Mesendoderm (in vitro differentiated cells): ENCODE measurements at regions not wholly inside any gene's neighbourhood (a gene's known extent, or its start where the extent isn't known, plus 50 kb on each side); places are given as distances from the start of the nearest gene placed in this dataset.

Experiments used
- DNase-seq: peaks from one replicate; pipeline ENCODE4 v3.0.0; 2013
- H2AK5ac ChIP-seq: 2 replicates; pipeline ENCODE4 v1.6.1; 2013; ENCODE audit warnings: low read length, inconsistent platforms
- H2BK120ac ChIP-seq: 2 replicates; pipeline ENCODE4 v1.6.1; 2013; ENCODE audit warnings: low read depth, mild to moderate bottlenecking, low read length, moderate library complexity, mixed read lengths
- H2BK15ac ChIP-seq: replicated peaks from 2 replicates; pipeline ENCODE4 v1.6.1; 2013; ENCODE audit warnings: low read depth, mild to moderate bottlenecking, moderate library complexity
- H2BK5ac ChIP-seq: 2 replicates; pipeline ENCODE4 v1.6.1; 2013; ENCODE audit warnings: low read length, inconsistent platforms
- H3K18ac ChIP-seq: 2 replicates; pipeline ENCODE4 v1.6.1; 2013; ENCODE audit warnings: mild to moderate bottlenecking, low read length, mixed read lengths
- H3K23ac ChIP-seq: one replicate; pipeline ENCODE4 v1.6.1; 2013; ENCODE audit warnings: low read length
- H3K27ac ChIP-seq: 2 replicates; pipeline ENCODE4 v1.5.1; 2013; ENCODE audit warnings: low read depth, mild to moderate bottlenecking, inconsistent platforms, low read length, moderate library complexity
- H3K27me3 ChIP-seq: 2 replicates; pipeline ENCODE4 v1.6.1; 2013; ENCODE audit warnings: low read length, control low read depth, mild to moderate bottlenecking, inconsistent platforms; ENCODE audit not compliant: insufficient read depth, poor library complexity
- H3K36me3 ChIP-seq: 2 replicates; pipeline ENCODE4 v1.6.1; 2013; ENCODE audit warnings: low read length, inconsistent platforms; ENCODE audit not compliant: control insufficient read depth, insufficient read depth
- H3K4ac ChIP-seq: one replicate; pipeline ENCODE4 v1.6.1; 2013; ENCODE audit warnings: low read depth, mild to moderate bottlenecking, low read length, moderate library complexity
- H3K4me1 ChIP-seq: 2 replicates; pipeline ENCODE4 v1.6.1; 2013; ENCODE audit warnings: low read depth, low read length, inconsistent platforms; ENCODE audit not compliant: control insufficient read depth
- H3K4me2 ChIP-seq: 2 replicates; pipeline ENCODE4 v1.6.1; 2013; ENCODE audit warnings: low read length
- H3K4me3 ChIP-seq: 2 replicates; pipeline ENCODE4 v1.5.1; 2013; ENCODE audit warnings: mild to moderate bottlenecking, low read length
- H3K56ac ChIP-seq: one replicate; pipeline ENCODE4 v1.6.1; 2013; ENCODE audit warnings: low read length
- H3K79me1 ChIP-seq: 2 replicates; pipeline ENCODE4 v1.6.1; 2013; ENCODE audit warnings: low read length, inconsistent platforms
- H3K79me2 ChIP-seq: 2 replicates; pipeline ENCODE4 v1.6.1; 2013; ENCODE audit warnings: mild to moderate bottlenecking, low read length; ENCODE audit not compliant: control insufficient read depth, insufficient read depth
- H3K9ac ChIP-seq: 2 replicates; pipeline ENCODE4 v1.6.1; 2013; ENCODE audit warnings: low read length, inconsistent platforms
- H4K5ac ChIP-seq: one replicate; pipeline ENCODE4 v1.6.1; 2013; ENCODE audit warnings: low read length
- H4K8ac ChIP-seq: one replicate; pipeline ENCODE4 v1.6.1; 2013; ENCODE audit warnings: low read depth, mild to moderate bottlenecking, control low read depth, low read length, moderate library complexity
- WGBS: extraction: QIAGEN DNeasy Blood & Tissue Kit; methylation state at CpG from one replicate; pipeline ENCODE4 v1.1.7; 2013; ENCODE audit warnings: low lambda C conversion rate, missing lambda C conversion rate; ENCODE audit not compliant: insufficient coverage; ENCODE audit errors: extremely low coverage; 5-methylcytosine and 5-hydroxymethylcytosine counted together

- no peak overlapping the region for H3K18ac ChIP-seq
- no peaks in the 10 kb centered on the region for H3K36me3 ChIP-seq
- H3K27me3 ChIP-seq = no peaks in the 10 kb centered on the region
- no peak overlapping the region for H2BK120ac ChIP-seq
- no peak overlapping the region for H3K4me2 ChIP-seq
- no CpG with 5 or more reads among the region's 1 CpG for WGBS
- DNase-seq = no peak
- no peak overlapping the region for H2BK5ac ChIP-seq
- no peaks in the 10 kb centered on the region for H3K4me1 ChIP-seq
- H3K4ac ChIP-seq = no peak overlapping the region
- no peak overlapping the region for H4K5ac ChIP-seq
- no peak overlapping the region for H2AK5ac ChIP-seq
- H3K79me1 ChIP-seq = no peaks in the 10 kb centered on the region
- H3K9ac ChIP-seq = no peak overlapping the region
- H3K79me2 ChIP-seq = no peaks in the 10 kb centered on the region
- no peak overlapping the region for H2BK15ac ChIP-seq
- no peak overlapping the region for H3K4me3 ChIP-seq
- no peak overlapping the region for H3K23ac ChIP-seq
- H3K27ac ChIP-seq = no peak overlapping the region
- no peak overlapping the region for H4K8ac ChIP-seq
- H3K56ac ChIP-seq = no peak overlapping the region
These were observed 102.5 kb upstream of the SLITRK1 start for GRCh38 chr13:83984793-83985192.

- Histone ChIP-seq H4K8ac (no peak overlapping the region), H3K27me3 (no peaks in the 10 kb centered on the region), H3K27ac (no peak overlapping the region), H3K79me1 (no peaks in the 10 kb centered on the region), H2AK5ac (no peak overlapping the region), H2BK15ac (no peak overlapping the region), H2BK120ac (no peak overlapping the region), H3K18ac (no peak overlapping the region), H3K4ac (no peak overlapping the region), H4K5ac (no peak overlapping the region), H3K4me3 (no peak overlapping the region), H3K23ac (no peak overlapping the region), H3K79me2 (no peaks in the 10 kb centered on the region), H3K9ac (no peak overlapping the region), H3K4me1 (no peaks in the 10 kb centered on the region), H3K4me2 (no peak overlapping the region), H3K56ac (no peak overlapping the region), H2BK5ac (no peak overlapping the region), H3K36me3 (no peaks in the 10 kb centered on the region)
- no CpG with 5 or more reads among the region's 5 CpGs for WGBS
- DNase-seq = peak; percentile 1
These were observed 98.1 kb upstream of the SLITRK1 start for GRCh38 chr13:83980331-83980730.

- Histone ChIP-seq H3K4me1 (no peaks in the 10 kb centered on the region), H3K18ac (no peak overlapping the region), H3K23ac (no peak overlapping the region)
These were observed 93.4 kb upstream of the SLITRK1 start for GRCh38 chr13:83975655-83976165.

GRCh38 chr13:83958531-83958930 is 76.3 kb upstream of the SLITRK1 start:
- H2AK5ac ChIP-seq = no peak overlapping the region
- H3K9ac ChIP-seq = no peak overlapping the region
- H3K56ac ChIP-seq = no peak overlapping the region
- no peaks in the 10 kb centered on the region for H3K36me3 ChIP-seq
- no peaks in the 10 kb centered on the region for H3K27me3 ChIP-seq
- H2BK15ac ChIP-seq = no peak overlapping the region
- H3K27ac ChIP-seq = no peak overlapping the region
- no peak overlapping the region for H3K23ac ChIP-seq
- H3K4me3 ChIP-seq = no peak overlapping the region
- H3K79me1 ChIP-seq = no peaks in the 10 kb centered on the region
- H3K4me1 ChIP-seq = no peaks in the 10 kb centered on the region
- H3K79me2 ChIP-seq = no peaks in the 10 kb centered on the region
- H3K4me2 ChIP-seq = no peak overlapping the region
- H3K18ac ChIP-seq = no peak overlapping the region
- no peak overlapping the region for H4K8ac ChIP-seq
- no peak overlapping the region for H4K5ac ChIP-seq
- DNase-seq = no peak
- no peak overlapping the region for H2BK120ac ChIP-seq
- no peak overlapping the region for H2BK5ac ChIP-seq
- no CpG with 5 or more reads among the region's 1 CpG for WGBS
- no peak overlapping the region for H3K4ac ChIP-seq

More at GRCh38 chr13:83975655-83976165, 93.4 kb upstream of the SLITRK1 start:
- DNase-seq = no peak
- Histone ChIP-seq H3K36me3 (no peaks in the 10 kb centered on the region), H4K8ac (no peak overlapping the region), H2BK5ac (no peak overlapping the region), H3K9ac (no peak overlapping the region), H3K4me2 (no peak overlapping the region), H3K56ac (no peak overlapping the region), H3K4me3 (no peak overlapping the region), H2AK5ac (no peak overlapping the region), H2BK15ac (no peak overlapping the region), H3K27me3 (no peaks in the 10 kb centered on the region), H3K79me1 (no peaks in the 10 kb centered on the region), H4K5ac (no peak overlapping the region), H3K4ac (no peak overlapping the region), H2BK120ac (no peak overlapping the region), H3K79me2 (no peaks in the 10 kb centered on the region), H3K27ac (no peak overlapping the region)

- no peak overlapping the region for H3K4ac ChIP-seq
- no peak overlapping the region for H4K8ac ChIP-seq
- DNase-seq = no peak
- no peak overlapping the region for H3K4me2 ChIP-seq
- H2BK15ac ChIP-seq = no peak overlapping the region
- no peak overlapping the region for H3K18ac ChIP-seq
- H3K23ac ChIP-seq = peak overlapping the region; percentile 66
- no peak overlapping the region for H2BK120ac ChIP-seq
- H3K79me2 ChIP-seq = no peaks in the 10 kb centered on the region
- no peaks in the 10 kb centered on the region for H3K27me3 ChIP-seq
- no CpG with 5 or more reads among the region's 3 CpGs for WGBS
- no peak overlapping the region for H3K4me3 ChIP-seq
- H3K27ac ChIP-seq = no peak overlapping the region
- H3K36me3 ChIP-seq = no peaks in the 10 kb centered on the region
- no peaks in the 10 kb centered on the region for H3K79me1 ChIP-seq
- H2BK5ac ChIP-seq = no peak overlapping the region
- no peak overlapping the region for H2AK5ac ChIP-seq
- H3K9ac ChIP-seq = no peak overlapping the region
- no peak overlapping the region for H4K5ac ChIP-seq
- no peaks in the 10 kb centered on the region for H3K4me1 ChIP-seq
- H3K56ac ChIP-seq = no peak overlapping the region
These were observed 72.7 kb upstream of the SLITRK1 start for GRCh38 chr13:83955011-83955410.

GRCh38 chr13:83953916-83954315 is 71.6 kb upstream of the SLITRK1 start:
- no CpG with 5 or more reads among the region's 2 CpGs for WGBS
- no peak overlapping the region for H3K23ac ChIP-seq
- H3K9ac ChIP-seq = no peak overlapping the region
- H3K4me1 ChIP-seq = no peaks in the 10 kb centered on the region
- H3K18ac ChIP-seq = no peak overlapping the region
- no peak overlapping the region for H3K56ac ChIP-seq
- no peak overlapping the region for H2BK15ac ChIP-seq
- H3K4me3 ChIP-seq = no peak overlapping the region
- no peak overlapping the region for H4K5ac ChIP-seq
- H3K4me2 ChIP-seq = no peak overlapping the region
- no peak for DNase-seq
- no peak overlapping the region for H2BK5ac ChIP-seq
- H3K79me1 ChIP-seq = no peaks in the 10 kb centered on the region
- H4K8ac ChIP-seq = no peak overlapping the region
- H3K27ac ChIP-seq = no peak overlapping the region
- no peak overlapping the region for H2BK120ac ChIP-seq
- no peaks in the 10 kb centered on the region for H3K79me2 ChIP-seq
- no peak overlapping the region for H2AK5ac ChIP-seq
- H3K27me3 ChIP-seq = no peaks in the 10 kb centered on the region
- no peaks in the 10 kb centered on the region for H3K36me3 ChIP-seq
- H3K4ac ChIP-seq = no peak overlapping the region
